WERI-Rb-1 (cell line): ENCODE measurements at regions not wholly inside any gene's neighbourhood (a gene's known extent, or its start where the extent isn't known, plus 50 kb on each side); places are given as distances from the start of the nearest gene placed in this dataset.
"Not testable (repeated sequence)": the region's sequence is repeated elsewhere in the genome, so short reads cannot be mapped to it uniquely, and the experiment has no call there.

Experiments
- DNase-seq: peaks from one replicate; pipeline ENCODE4 v3.0.0-alpha.2; 2020
- H3K27ac ChIP-seq: fragments of 250-450 bp; sonication (Bioruptor Pico); 2 replicates; pipeline ENCODE4 v1.5.1; 2020; ENCODE audit warnings: mild to moderate bottlenecking, moderate library complexity
- H3K27me3 ChIP-seq: fragments of 250-450 bp; sonication (Bioruptor Pico); 2 replicates; pipeline ENCODE4 v1.5.1; 2021; ENCODE audit warnings: mild to moderate bottlenecking, low read depth, moderate library complexity; ENCODE audit not compliant: insufficient read depth, severe bottlenecking
- H3K36me3 ChIP-seq: fragments of 250-450 bp; sonication (Bioruptor Pico); 2 replicates; pipeline ENCODE4 v1.5.1; 2020; ENCODE audit warnings: mild to moderate bottlenecking, moderate library complexity
- H3K4me3 ChIP-seq: 2 replicates; pipeline ENCODE4 v1.5.1; 2011; ENCODE audit warnings: low read depth, mild to moderate bottlenecking, control low read depth, low read length
- H3K9me3 ChIP-seq: fragments of 250-450 bp; sonication (Bioruptor Pico); 2 replicates; pipeline ENCODE4 v1.5.1; 2021; ENCODE audit warnings: mild to moderate bottlenecking, moderate library complexity; ENCODE audit not compliant: severe bottlenecking
- CTCF ChIP-seq: IDR thresholded peaks from 2 replicates; pipeline ENCODE4 v1.5.1; 2011; ENCODE audit warnings: low read depth, mild to moderate bottlenecking, control low read depth, inconsistent platforms, low read length

GRCh38 chr4:3599951-3600350, 67.7 kb upstream of the LRPAP1 start:
- Histone ChIP-seq H3K27me3 (no peaks in the 10 kb centered on the region), H3K27ac (no peak overlapping the region), H3K36me3 (no peaks in the 10 kb centered on the region), H3K9me3 (peaks cover 4% of the 10 kb centered on the region), H3K4me3 (no peak overlapping the region)
- no peak for DNase-seq
- no peak for TF ChIP-seq CTCF

GRCh38 chr4:3598695-3599227, 66.5 kb upstream of the LRPAP1 start:
- TF ChIP-seq CTCF: no peak
- no peak for DNase-seq
- Histone ChIP-seq H3K27me3 (no peaks in the 10 kb centered on the region), H3K36me3 (no peaks in the 10 kb centered on the region), H3K27ac (no peak overlapping the region), H3K4me3 (no peak overlapping the region), H3K9me3 (peaks cover 4% of the 10 kb centered on the region)

GRCh38 chr4:3597896-3598505, 65.8 kb upstream of the LRPAP1 start:
- H3K27me3 ChIP-seq, H3K36me3 ChIP-seq, H3K27ac ChIP-seq, H3K9me3 ChIP-seq, H3K4me3 ChIP-seq, DNase-seq: not testable (repeated sequence)

GRCh38 chr4:3596957-3597733, 64.9 kb upstream of the LRPAP1 start:
- H3K4me3 ChIP-seq, H3K27ac ChIP-seq, H3K9me3 ChIP-seq, H3K36me3 ChIP-seq, DNase-seq, H3K27me3 ChIP-seq: not testable (repeated sequence)

- H3K9me3 ChIP-seq, DNase-seq, H3K27me3 ChIP-seq, H3K4me3 ChIP-seq, H3K36me3 ChIP-seq, H3K27ac ChIP-seq: not testable (repeated sequence)
These were observed 63.5 kb upstream of the LRPAP1 start for GRCh38 chr4:3595627-3596291.

GRCh38 chr4:3594751-3595150, 62.5 kb upstream of the LRPAP1 start:
- H3K4me3 ChIP-seq, H3K36me3 ChIP-seq, H3K9me3 ChIP-seq, H3K27ac ChIP-seq, DNase-seq, H3K27me3 ChIP-seq: not testable (repeated sequence)

GRCh38 chr4:3589946-3590924, 58.0 kb upstream of the LRPAP1 start:
- not testable (repeated sequence) for H3K36me3 ChIP-seq, H3K9me3 ChIP-seq, H3K27me3 ChIP-seq, H3K4me3 ChIP-seq
- DNase-seq: peak; percentile 59
- H3K27ac ChIP-seq: 0 out of 2 replicates have a peak overlapping the region, but pooled peaks have one; percentile 33

- not testable (repeated sequence) for H3K36me3 ChIP-seq, H3K4me3 ChIP-seq, DNase-seq, H3K27me3 ChIP-seq, H3K9me3 ChIP-seq
- H3K27ac ChIP-seq: peak overlapping the region; percentile 82; the same call in 1 of the 2 replicates
These were observed 57.2 kb upstream of the LRPAP1 start for GRCh38 chr4:3589379-3589778.

- H3K27ac ChIP-seq: peak overlapping the region; percentile 82
- H3K36me3 ChIP-seq, H3K4me3 ChIP-seq, H3K27me3 ChIP-seq, H3K9me3 ChIP-seq: not testable (repeated sequence)
- DNase-seq: peak; percentile 84
These were observed 56.4 kb upstream of the LRPAP1 start for GRCh38 chr4:3588517-3589194.

- H3K27ac ChIP-seq, H3K27me3 ChIP-seq, DNase-seq, H3K36me3 ChIP-seq, H3K9me3 ChIP-seq, H3K4me3 ChIP-seq: not testable (repeated sequence)
These were observed 54.4 kb upstream of the LRPAP1 start for GRCh38 chr4:3586596-3586995.

- H3K27me3 ChIP-seq, H3K36me3 ChIP-seq, H3K9me3 ChIP-seq, DNase-seq, H3K4me3 ChIP-seq, H3K27ac ChIP-seq: not testable (repeated sequence)
These were observed 53.3 kb upstream of the LRPAP1 start for GRCh38 chr4:3585567-3585966.
